ENCODE measurements at regions not wholly inside any gene's neighbourhood (a gene's known extent, or its start where the extent isn't known, plus 50 kb on each side); places are given as distances from the start of the nearest gene placed in this dataset.

DNA sequence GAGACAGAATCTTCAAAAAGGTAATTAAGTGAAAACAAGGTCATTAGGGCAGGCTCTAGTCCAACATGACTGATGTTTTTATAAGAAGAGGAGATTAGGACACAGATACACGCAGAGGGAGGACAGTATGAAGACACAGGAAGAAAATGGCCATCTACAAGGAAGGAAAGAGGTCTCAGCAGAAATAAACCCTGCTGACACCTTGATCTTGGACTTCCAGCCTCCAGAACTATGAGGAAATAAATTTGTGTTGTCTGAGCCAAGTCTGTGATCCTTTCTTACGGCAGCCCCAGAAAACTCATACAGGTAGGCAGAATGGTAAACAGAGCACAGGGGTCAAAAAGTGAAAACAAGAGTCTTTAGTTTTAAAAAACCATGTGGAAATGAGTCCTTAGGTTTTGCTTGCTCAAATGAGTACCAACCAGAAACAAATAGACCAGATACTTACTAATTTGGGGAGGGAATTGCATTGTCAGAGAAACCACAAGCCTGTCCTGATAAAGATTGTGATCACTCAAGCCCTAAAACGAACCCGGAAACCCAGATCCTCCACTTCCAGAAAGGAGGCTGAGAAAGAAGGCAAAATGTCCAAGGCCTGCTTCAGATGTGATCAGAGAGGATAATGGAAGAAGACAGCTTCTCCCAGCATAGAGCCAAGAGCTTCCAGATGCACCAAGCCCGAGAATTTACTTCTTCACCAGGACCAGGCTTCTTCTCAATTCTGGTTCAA is 93.9 kb downstream of the DUSP6 start:
- no peaks in the 10 kb centered on the region for H3K9me2 ChIP-seq (ENCODE audit: insufficient read depth, low read length)
- no peak overlapping the region for H3K4me3 ChIP-seq (ENCODE audit: low read length)
- no peaks in the 10 kb centered on the region for H3K9me3 ChIP-seq (ENCODE audit: low read length)
- H4K20me1 ChIP-seq (ENCODE audit: insufficient read depth), result no peaks in the 10 kb centered on the region
- H3K27ac ChIP-seq (ENCODE audit: low read length), result no peak overlapping the region
- no peaks in the 10 kb centered on the region for H3K27me3 ChIP-seq (ENCODE audit: insufficient read depth, low read depth, low read length)
- H3K36me3 ChIP-seq (ENCODE audit: insufficient read depth, low read length), result no peaks in the 10 kb centered on the region
- H3K4me2 ChIP-seq (ENCODE audit: low read length), result no peak overlapping the region
- no peak overlapping the region for H3K9ac ChIP-seq (ENCODE audit: low read length)
- TF ChIP-seq SMC3 (conservative IDR thresholded peaks at IDR 0.05; ENCODE audit: poor library complexity), result no peak
- no peak for TF ChIP-seq POLR2AphosphoS5 (IDR thresholded peaks at IDR 0.05)
- no peaks in the 10 kb centered on the region for H3K79me2 ChIP-seq (replicated peaks; ENCODE audit: insufficient read depth, low read length)
- no peak overlapping the region for H2AFZ ChIP-seq (ENCODE audit: low read depth, low read length)
- H3F3A ChIP-seq (ENCODE audit: insufficient read depth, low read length, poor library complexity, severe bottlenecking), result no peaks in the 10 kb centered on the region

DNA sequence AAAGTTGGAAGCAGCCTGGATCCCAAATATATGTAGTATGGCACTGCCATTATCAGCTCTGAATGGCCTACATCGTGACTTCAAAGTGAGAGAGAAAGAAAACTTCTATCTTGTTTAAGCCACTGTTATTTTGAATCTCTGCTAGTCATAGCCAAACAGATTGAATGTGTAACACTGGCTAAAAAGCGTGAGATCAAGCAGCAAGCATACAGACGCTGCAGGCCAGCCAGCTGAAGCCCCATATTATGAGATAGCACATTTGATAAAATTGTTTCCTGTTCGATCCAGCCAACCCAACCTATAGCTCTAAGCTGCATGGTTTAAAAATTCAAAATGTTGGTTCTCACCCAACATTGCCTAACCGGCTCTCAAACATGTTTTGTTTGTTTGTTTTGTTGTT is 95.0 kb downstream of the DUSP6 start:
- TF ChIP-seq RAD21 (conservative IDR thresholded peaks at IDR 0.05), result no peak
- no peak for TF ChIP-seq SMC3 (conservative IDR thresholded peaks at IDR 0.05; ENCODE audit: poor library complexity)
- no peak for TF ChIP-seq TAF1 (IDR thresholded peaks at IDR 0.05; ENCODE audit: low read depth)
- no peak for TF ChIP-seq EZH2 (IDR thresholded peaks at IDR 0.05; ENCODE audit: borderline replicate concordance, insufficient read depth, low read length, poor library complexity, severe bottlenecking)
- TF ChIP-seq, protein P1, sequence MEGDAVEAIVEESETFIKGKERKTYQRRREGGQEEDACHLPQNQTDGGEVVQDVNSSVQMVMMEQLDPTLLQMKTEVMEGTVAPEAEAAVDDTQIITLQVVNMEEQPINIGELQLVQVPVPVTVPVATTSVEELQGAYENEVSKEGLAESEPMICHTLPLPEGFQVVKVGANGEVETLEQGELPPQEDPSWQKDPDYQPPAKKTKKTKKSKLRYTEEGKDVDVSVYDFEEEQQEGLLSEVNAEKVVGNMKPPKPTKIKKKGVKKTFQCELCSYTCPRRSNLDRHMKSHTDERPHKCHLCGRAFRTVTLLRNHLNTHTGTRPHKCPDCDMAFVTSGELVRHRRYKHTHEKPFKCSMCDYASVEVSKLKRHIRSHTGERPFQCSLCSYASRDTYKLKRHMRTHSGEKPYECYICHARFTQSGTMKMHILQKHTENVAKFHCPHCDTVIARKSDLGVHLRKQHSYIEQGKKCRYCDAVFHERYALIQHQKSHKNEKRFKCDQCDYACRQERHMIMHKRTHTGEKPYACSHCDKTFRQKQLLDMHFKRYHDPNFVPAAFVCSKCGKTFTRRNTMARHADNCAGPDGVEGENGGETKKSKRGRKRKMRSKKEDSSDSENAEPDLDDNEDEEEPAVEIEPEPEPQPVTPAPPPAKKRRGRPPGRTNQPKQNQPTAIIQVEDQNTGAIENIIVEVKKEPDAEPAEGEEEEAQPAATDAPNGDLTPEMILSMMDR (IDR thresholded peaks at IDR 0.05; ENCODE audit: poor library complexity, severe bottlenecking), result no peak
- TF ChIP-seq, protein P2, sequence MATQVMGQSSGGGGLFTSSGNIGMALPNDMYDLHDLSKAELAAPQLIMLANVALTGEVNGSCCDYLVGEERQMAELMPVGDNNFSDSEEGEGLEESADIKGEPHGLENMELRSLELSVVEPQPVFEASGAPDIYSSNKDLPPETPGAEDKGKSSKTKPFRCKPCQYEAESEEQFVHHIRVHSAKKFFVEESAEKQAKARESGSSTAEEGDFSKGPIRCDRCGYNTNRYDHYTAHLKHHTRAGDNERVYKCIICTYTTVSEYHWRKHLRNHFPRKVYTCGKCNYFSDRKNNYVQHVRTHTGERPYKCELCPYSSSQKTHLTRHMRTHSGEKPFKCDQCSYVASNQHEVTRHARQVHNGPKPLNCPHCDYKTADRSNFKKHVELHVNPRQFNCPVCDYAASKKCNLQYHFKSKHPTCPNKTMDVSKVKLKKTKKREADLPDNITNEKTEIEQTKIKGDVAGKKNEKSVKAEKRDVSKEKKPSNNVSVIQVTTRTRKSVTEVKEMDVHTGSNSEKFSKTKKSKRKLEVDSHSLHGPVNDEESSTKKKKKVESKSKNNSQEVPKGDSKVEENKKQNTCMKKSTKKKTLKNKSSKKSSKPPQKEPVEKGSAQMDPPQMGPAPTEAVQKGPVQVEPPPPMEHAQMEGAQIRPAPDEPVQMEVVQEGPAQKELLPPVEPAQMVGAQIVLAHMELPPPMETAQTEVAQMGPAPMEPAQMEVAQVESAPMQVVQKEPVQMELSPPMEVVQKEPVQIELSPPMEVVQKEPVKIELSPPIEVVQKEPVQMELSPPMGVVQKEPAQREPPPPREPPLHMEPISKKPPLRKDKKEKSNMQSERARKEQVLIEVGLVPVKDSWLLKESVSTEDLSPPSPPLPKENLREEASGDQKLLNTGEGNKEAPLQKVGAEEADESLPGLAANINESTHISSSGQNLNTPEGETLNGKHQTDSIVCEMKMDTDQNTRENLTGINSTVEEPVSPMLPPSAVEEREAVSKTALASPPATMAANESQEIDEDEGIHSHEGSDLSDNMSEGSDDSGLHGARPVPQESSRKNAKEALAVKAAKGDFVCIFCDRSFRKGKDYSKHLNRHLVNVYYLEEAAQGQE (IDR thresholded peaks at IDR 0.05; ENCODE audit: borderline replicate concordance), result no peak
- TF ChIP-seq POLR2AphosphoS5 (IDR thresholded peaks at IDR 0.05), result no peak
- TF ChIP-seq MXI1 (conservative IDR thresholded peaks at IDR 0.05; ENCODE audit: poor library complexity, severe bottlenecking), result no peak
- TF ChIP-seq EP300 (conservative IDR thresholded peaks at IDR 0.05; ENCODE audit: poor library complexity, severe bottlenecking), result no peak
- Histone ChIP-seq H3K9ac (ENCODE audit: low read length) (no peak overlapping the region), H3K4me3 (ENCODE audit: low read length) (no peak overlapping the region), H2AFZ (ENCODE audit: low read depth, low read length) (no peak overlapping the region), H3K4me2 (ENCODE audit: low read length) (no peak overlapping the region), H3K36me3 (ENCODE audit: insufficient read depth, low read length) (no peaks in the 10 kb centered on the region), H3K9me3 (ENCODE audit: low read length) (no peaks in the 10 kb centered on the region), H3F3A (ENCODE audit: insufficient read depth, low read length, poor library complexity, severe bottlenecking) (no peaks in the 10 kb centered on the region), H3K27me3 (ENCODE audit: insufficient read depth, low read depth, low read length) (no peaks in the 10 kb centered on the region), H3K79me2 (replicated peaks; ENCODE audit: insufficient read depth, low read length) (no peaks in the 10 kb centered on the region), H3K27ac (ENCODE audit: low read length) (no peak overlapping the region), H3K9me2 (ENCODE audit: insufficient read depth, low read length) (no peaks in the 10 kb centered on the region), H4K20me1 (ENCODE audit: insufficient read depth) (no peaks in the 10 kb centered on the region)
